Stimulated activated CD4-positive, alpha-beta T cell treated with anti-CD3 and anti-CD28 coated beads, TNF-alpha, amount 100 ng/mL, for 1 hour (primary cell): ENCODE measurements at regions not wholly inside any gene's neighbourhood (a gene's known extent, or its start where the extent isn't known, plus 50 kb on each side); places are given as distances from the start of the nearest gene placed in this dataset.

Experiments
- DNase-seq, 3 donors: peaks; one replicate each; pipeline ENCODE4 v3.0.0-alpha.2; 2020; ENCODE audit warnings: low read depth in 3 of 3, low spot score in 1 of 3

- DNase-seq = peak in 1 of 3 donors; percentile 1
These were observed 59.2 kb upstream of the ZNF641 start for GRCh38 chr12:48409938-48410337.

DNA sequence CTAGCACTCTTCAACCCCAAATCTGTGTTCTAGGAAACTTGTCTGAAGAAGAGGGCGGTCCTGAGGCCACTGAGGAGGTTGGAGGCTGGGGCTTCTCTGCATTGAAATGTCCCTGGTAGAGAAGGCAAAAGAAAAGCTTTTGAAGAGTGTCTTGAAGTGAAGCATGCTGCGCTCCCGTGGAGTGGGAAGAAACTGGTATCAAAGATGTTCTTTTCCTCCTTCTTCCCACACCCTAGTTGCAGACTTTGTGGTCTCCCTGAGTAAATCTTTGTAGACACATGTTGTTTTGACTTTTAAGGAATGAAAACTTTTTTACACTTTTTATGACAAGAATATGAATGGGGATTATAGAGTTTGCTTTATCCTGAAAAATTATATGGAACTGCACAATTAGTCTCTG lies 59.0 kb upstream of the ANP32D start:
- no peak for DNase-seq

- no peak for DNase-seq
These were observed 58.3 kb upstream of the ANP32D start for GRCh38 chr12:48414021-48414420.

GRCh38 chr12:48419116-48419935 lies 53.0 kb upstream of the ANP32D start:
- DNase-seq = no peak

DNA sequence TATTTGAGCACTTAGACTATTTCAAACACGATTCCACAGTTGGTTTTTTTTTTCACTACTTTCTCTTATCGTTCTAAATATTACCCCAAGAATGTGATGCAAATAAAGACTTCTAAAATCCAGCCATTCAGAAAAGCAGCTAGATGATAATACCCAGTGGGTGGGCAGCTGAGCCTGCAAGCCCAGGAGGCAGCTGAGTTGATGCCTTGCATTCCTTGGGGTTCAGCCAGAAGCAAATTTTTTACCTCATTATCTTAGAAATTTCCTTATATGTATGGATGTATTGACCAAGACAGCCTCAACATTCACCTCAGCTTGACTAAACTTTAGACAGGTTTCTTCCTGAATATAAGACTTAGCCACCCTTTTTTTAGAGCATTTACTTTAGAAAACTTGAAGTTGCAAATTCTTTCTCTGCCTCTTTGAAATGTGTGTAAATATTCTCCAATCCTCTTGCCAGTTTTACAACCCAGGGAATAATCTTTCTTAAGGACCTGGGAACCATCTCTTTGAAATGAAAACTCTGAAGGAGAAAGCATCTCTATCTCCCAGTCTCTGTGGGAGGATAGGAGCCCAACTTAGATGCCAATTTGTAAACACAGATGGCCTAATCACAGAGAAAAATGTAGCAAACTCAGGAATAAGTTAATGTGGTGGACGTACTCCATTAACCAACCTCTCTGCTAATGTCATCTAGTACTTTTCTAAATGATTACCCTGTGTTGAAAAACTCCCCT lies 52.2 kb upstream of the ANP32D start:
- DNase-seq = no peak

- no peak for DNase-seq
These were observed 50.3 kb upstream of the ANP32D start for GRCh38 chr12:48422060-48422459.
